SK-N-SH (cell line): ENCODE measurements at regions not wholly inside any gene's neighbourhood (a gene's known extent, or its start where the extent isn't known, plus 50 kb on each side); places are given as distances from the start of the nearest gene placed in this dataset.

Source experiments
- CTCF ChIA-PET: fragments of 300-600, 350-600 bp; formaldehyde crosslinking; extraction: SDS; loops from one replicate; lab custom pipeline; 2021; lab: Yijun Ruan, JAX
- POLR2A ChIA-PET: fragments of 350-600 bp; sonication (Branson Sonifier 250); formaldehyde crosslinking; extraction: SDS; loops from one replicate; lab custom pipeline; 2020; ENCODE audit warnings: antibody characterized with exemption, inconsistent platforms; lab: Yijun Ruan, JAX
- DNase-seq: peaks from one replicate; pipeline ENCODE4 v3.0.0; 2012
- H2AFZ ChIP-seq: fragments of 200-600 bp; sonication (generic); 2 replicates; pipeline ENCODE4 v1.8.1; 2016; ENCODE audit warnings: antibody characterized with exemption, mild to moderate bottlenecking, low read depth
- H3F3A ChIP-seq: fragments of 200-600 bp; sonication (generic); replicated peaks from 2 replicates; pipeline ENCODE3; 2016; ENCODE audit warnings: antibody characterized with exemption, mild to moderate bottlenecking; ENCODE audit not compliant: insufficient read depth
- H3K27ac ChIP-seq, 2 experiments: fragments of 200-500 bp in 1 of 2; fragments of 200-600 bp in 1 of 2; sonication (Bioruptor generic) in 1 of 2; sonication (generic), shearing (Covaris generic) in 1 of 2; 2 replicates each; pipeline versions ENCODE4 v1.5.1 to v1.6.1; 2014 to 2016; ENCODE audit warnings: low read depth in 2 of 2, inconsistent platforms in 1 of 2, low read length in 1 of 2, mild to moderate bottlenecking in 1 of 2, mixed read lengths in 1 of 2
- H3K27me3 ChIP-seq: fragments of 200-600 bp; sonication (generic), shearing (Covaris generic); 2 replicates; pipeline ENCODE4 v1.6.1; 2016; ENCODE audit warnings: mixed run types; ENCODE audit not compliant: insufficient read depth
- H3K36me3 ChIP-seq, 2 experiments: fragments of 200-500 bp in 1 of 2; fragments of 200-600 bp in 1 of 2; sonication (Bioruptor generic) in 1 of 2; sonication (generic) in 1 of 2; replicated peaks in 1 of 2; 2 replicates each; pipeline versions ENCODE3 to v1.5.1; 2014 to 2016; ENCODE audit warnings: low read length in 1 of 2, mild to moderate bottlenecking in 1 of 2; ENCODE audit not compliant: insufficient read depth in 2 of 2, control insufficient read depth in 1 of 2
- H3K4me1 ChIP-seq, 2 experiments: fragments of 200-500 bp in 1 of 2; fragments of 200-600 bp in 1 of 2; sonication (Bioruptor generic) in 1 of 2; sonication (generic), shearing (Covaris generic) in 1 of 2; 2 replicates each; pipeline versions ENCODE4 v1.5.1 to v1.6.1; 2014 to 2016; ENCODE audit warnings: low read depth in 1 of 2, low read length in 1 of 2, mixed run types in 1 of 2; ENCODE audit not compliant: insufficient read depth in 2 of 2, control insufficient read depth in 1 of 2
- H3K4me2 ChIP-seq: fragments of 200-600 bp; sonication (generic), shearing (Covaris generic); 2 replicates; pipeline ENCODE4 v1.6.1; 2017; ENCODE audit warnings: mixed run types
- H3K4me3 ChIP-seq, 2 experiments: fragments of 200-500 bp in 1 of 2; fragments of 200-600 bp in 1 of 2; sonication (Bioruptor generic) in 1 of 2; sonication (generic), shearing (Covaris generic) in 1 of 2; 2 replicates each; pipeline versions ENCODE4 v1.5.1 to v1.8.1; 2014 to 2016; ENCODE audit warnings: low read depth in 2 of 2, inconsistent platforms in 1 of 2, low read length in 1 of 2, mild to moderate bottlenecking in 1 of 2, mixed read lengths in 1 of 2, moderate library complexity in 1 of 2
- H3K79me2 ChIP-seq: fragments of 200-600 bp; sonication (generic); 2 replicates; pipeline ENCODE4 v1.8.1; 2017; ENCODE audit warnings: mild to moderate bottlenecking; ENCODE audit not compliant: insufficient read depth
- H3K9ac ChIP-seq: fragments of 200-600 bp; sonication (generic); 2 replicates; pipeline ENCODE4 v1.6.1; 2017; ENCODE audit warnings: mixed run types
- H3K9me2 ChIP-seq: fragments of 200-600 bp; sonication (generic); 2 replicates; pipeline ENCODE4 v1.6.1; 2017; ENCODE audit warnings: mixed run types
- H3K9me3 ChIP-seq: fragments of 200-600 bp; sonication (generic); 2 replicates; pipeline ENCODE4 v1.6.1; 2017; ENCODE audit warnings: mixed run types, mild to moderate bottlenecking, moderate library complexity
- H4K20me1 ChIP-seq: fragments of 200-600 bp; sonication (generic); 2 replicates; pipeline ENCODE4 v1.6.1; 2017; ENCODE audit warnings: mild to moderate bottlenecking, mixed run types; ENCODE audit not compliant: insufficient read depth
- ELF1 ChIP-seq: IDR thresholded peaks from 2 replicates; pipeline ENCODE4 v1.4.0; 2012
- EP300 ChIP-seq, 2 experiments: IDR thresholded peaks; 2 replicates each; pipeline versions ENCODE4 v1.4.0 to v1.6.1; 2012; ENCODE audit warnings: borderline replicate concordance in 1 of 2, low read depth in 1 of 2, low read length in 1 of 2
- FOSL2 ChIP-seq: IDR thresholded peaks from 2 replicates; pipeline ENCODE4 v1.4.0; 2012; ENCODE audit warnings: low read depth, mild to moderate bottlenecking, moderate library complexity, borderline replicate concordance
- FOXJ3 ChIP-seq: sonication (generic); formaldehyde crosslinking; IDR thresholded peaks from 2 replicates; pipeline ENCODE4 v1.5.1; 2020; ENCODE audit warnings: mild to moderate bottlenecking, missing genetic modification reagents
- GABPA ChIP-seq: IDR thresholded peaks from 2 replicates; pipeline ENCODE4 v1.4.0; 2012; ENCODE audit warnings: low read depth, mild to moderate bottlenecking
- GATA2 ChIP-seq: sonication (generic); formaldehyde crosslinking; IDR thresholded peaks from 2 replicates; pipeline ENCODE4 v1.5.0; 2020; ENCODE audit warnings: mild to moderate bottlenecking, missing genetic modification reagents
- MEF2A ChIP-seq: IDR thresholded peaks from 2 replicates; pipeline ENCODE4 v1.4.0; 2012; ENCODE audit warnings: low read depth, borderline replicate concordance
- MXI1 ChIP-seq: IDR thresholded peaks from 2 replicates; pipeline ENCODE4 v1.6.1; 2012; ENCODE audit warnings: mild to moderate bottlenecking, low read depth, low read length, improper control_type of control experiment
- NRF1 ChIP-seq: IDR thresholded peaks from 2 replicates; pipeline ENCODE4 v1.6.1; 2012; ENCODE audit warnings: low read depth, mild to moderate bottlenecking, low read length
- RAD21 ChIP-seq: IDR thresholded peaks from 2 replicates; pipeline ENCODE4 v1.6.1; 2012; ENCODE audit warnings: mild to moderate bottlenecking, low read length
- RCOR1 ChIP-seq: fragments of 150-350 bp; IDR thresholded peaks from 2 replicates; pipeline ENCODE4 v1.6.1; 2017; ENCODE audit warnings: antibody characterized with exemption, low read length
- REST ChIP-seq: IDR thresholded peaks from 2 replicates; pipeline ENCODE4 v1.6.1; 2012; ENCODE audit warnings: mild to moderate bottlenecking, low read depth, low read length, moderate library complexity
- RFX5 ChIP-seq: IDR thresholded peaks from 2 replicates; pipeline ENCODE4 v1.6.1; 2012; ENCODE audit warnings: mild to moderate bottlenecking, improper control_type of control experiment, low read length
- RXRA ChIP-seq: IDR thresholded peaks from 2 replicates; pipeline ENCODE4 v1.4.0; 2012; ENCODE audit warnings: low read depth, mild to moderate bottlenecking, borderline replicate concordance
- SMC3 ChIP-seq: IDR thresholded peaks from 2 replicates; pipeline ENCODE4 v1.6.1; 2012; ENCODE audit warnings: low read depth, low read length, improper control_type of control experiment
- TCF12 ChIP-seq: IDR thresholded peaks from 2 replicates; pipeline ENCODE4 v1.4.0; 2012
- TEAD4 ChIP-seq: IDR thresholded peaks from 2 replicates; pipeline ENCODE4 v1.4.0; 2012; ENCODE audit warnings: mild to moderate bottlenecking, borderline replicate concordance; ENCODE audit not compliant: insufficient read depth
- YY1 ChIP-seq: IDR thresholded peaks from 2 replicates; pipeline ENCODE4 v1.4.0; 2012; ENCODE audit warnings: low read depth, mild to moderate bottlenecking
- WGBS: methylation state at CpG from one replicate; pipeline ENCODE4 v1.1.6; 2017; ENCODE audit warnings: low lambda C conversion rate; 5-methylcytosine and 5-hydroxymethylcytosine counted together
- TF ChIP-seq, protein P1 (sequence below): fragments of 150-350 bp; IDR thresholded peaks from 2 replicates; pipeline ENCODE4 v1.6.1; 2016; ENCODE audit warnings: mild to moderate bottlenecking, low read depth, low read length
- TF ChIP-seq, protein P2 (sequence below): fragments of 150-350 bp; IDR thresholded peaks from 2 replicates; pipeline ENCODE4 v1.6.1; 2017; ENCODE audit warnings: antibody characterized with exemption, low read length, low read depth, borderline replicate concordance
- TF ChIP-seq, protein P3 (sequence below): IDR thresholded peaks from 2 replicates; pipeline ENCODE4 v1.4.0; 2012; ENCODE audit warnings: low read depth, borderline replicate concordance
- TF ChIP-seq, protein P4 (sequence below): IDR thresholded peaks from 2 replicates; pipeline ENCODE4 v1.4.0; 2012; ENCODE audit warnings: low read depth, borderline replicate concordance
- TF ChIP-seq, protein P5 (sequence below): IDR thresholded peaks from 2 replicates; pipeline ENCODE4 v1.4.0; 2012; ENCODE audit warnings: low read depth

DNA sequence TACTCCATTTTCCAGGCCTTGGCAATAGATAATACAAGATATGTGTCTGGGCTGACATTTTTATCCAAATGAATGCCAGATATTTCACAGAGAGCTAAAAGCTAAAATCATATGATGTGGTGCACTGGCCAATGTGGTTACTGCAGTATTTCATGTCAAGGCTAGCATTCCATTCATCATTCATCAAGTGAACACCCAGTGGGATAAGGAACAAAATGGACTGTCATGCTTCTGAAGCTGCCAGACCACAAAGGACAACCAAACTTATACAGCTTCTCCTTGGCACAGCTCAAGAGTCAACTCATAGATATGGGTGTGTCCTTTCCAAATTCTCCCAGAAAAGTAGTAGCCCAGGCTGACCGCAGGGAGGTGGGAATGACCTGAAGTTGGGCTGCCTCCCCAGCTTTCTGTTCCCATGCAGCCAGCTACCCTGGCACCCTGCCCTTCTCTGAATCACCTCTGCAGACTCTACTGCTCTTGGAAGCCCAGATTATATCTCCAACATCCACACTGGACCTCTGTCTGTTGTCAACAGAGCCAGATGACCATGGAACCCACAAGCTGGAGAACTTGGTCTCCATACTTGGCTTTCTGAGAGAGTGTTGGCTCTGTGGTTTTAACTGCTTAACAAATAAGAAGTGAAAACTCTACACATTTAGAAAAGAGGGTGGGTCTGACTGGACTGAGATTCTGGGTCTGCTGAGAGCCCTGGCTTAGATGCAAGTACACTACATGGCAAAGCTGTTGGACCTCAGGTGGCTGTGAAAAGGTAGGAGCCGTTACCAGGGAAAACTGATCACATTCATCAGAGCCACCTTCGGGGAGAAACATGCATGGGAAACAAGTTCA lies 122.8 kb downstream of the ALDH8A1 start:
- no peaks in the 10 kb centered on the region for H3K9me2 ChIP-seq
- H3K9me3 ChIP-seq: no peaks in the 10 kb centered on the region
- H3K27ac ChIP-seq: peak overlapping the region; percentile 35 to 66; a peak in 3 of 4 replicates
- H3K4me1 ChIP-seq: peaks cover 4 to 5% of the 10 kb centered on the region in 2 experiments; a peak in 3 of 4 replicates
- ChIA-PET CTCF (interaction anchor here (1.0 to 5.9 kb wide), 5 partner anchors 55 to 666 kb away, joined by 3 to 47 read pairs (median 8); no protein-coding TSS in a partner anchor), POLR2A (no interaction called here)
- H3F3A ChIP-seq: peaks cover 11% of the 10 kb centered on the region
- no peak overlapping the region for H2AFZ ChIP-seq
- 77% methylated on average over 3 of the region's 3 CpGs for WGBS
- no peaks in the 10 kb centered on the region for H3K27me3 ChIP-seq
- H3K4me3 ChIP-seq: no peak overlapping the region
- H3K4me2 ChIP-seq: no peak overlapping the region
- H3K79me2 ChIP-seq: no peaks in the 10 kb centered on the region
- H3K9ac ChIP-seq: no peak overlapping the region
- H3K36me3 ChIP-seq: no peaks in the 10 kb centered on the region
- DNase-seq: no peak
- H4K20me1 ChIP-seq: no peaks in the 10 kb centered on the region
- TF ChIP-seq MEF2A (no peak), TCF12 (peak; percentile 84), RAD21 (no peak), RCOR1 (no peak), ELF1 (no peak), GATA2 (no peak), MXI1 (no peak), SMC3 (no peak), YY1 (no peak), FOSL2 (peak; percentile 37; the same call in 1 of the 2 replicates), EP300 (IDR thresholded peaks at IDR 0.05; ENCODE audit: borderline replicate concordance in 1 of 2, low read depth in 1 of 2, low read length in 1 of 2) (peak in 1 of 2 experiments; percentile 55; a peak in 2 of 4 replicates), FOXJ3 (CRISPR knock-in tag) (no peak), RXRA (no peak), RFX5 (no peak), TEAD4 (peak; percentile 58; the same call in 1 of the 2 replicates), GABPA (no peak), REST (no peak), NRF1 (no peak)
- TF ChIP-seq, protein P1, sequence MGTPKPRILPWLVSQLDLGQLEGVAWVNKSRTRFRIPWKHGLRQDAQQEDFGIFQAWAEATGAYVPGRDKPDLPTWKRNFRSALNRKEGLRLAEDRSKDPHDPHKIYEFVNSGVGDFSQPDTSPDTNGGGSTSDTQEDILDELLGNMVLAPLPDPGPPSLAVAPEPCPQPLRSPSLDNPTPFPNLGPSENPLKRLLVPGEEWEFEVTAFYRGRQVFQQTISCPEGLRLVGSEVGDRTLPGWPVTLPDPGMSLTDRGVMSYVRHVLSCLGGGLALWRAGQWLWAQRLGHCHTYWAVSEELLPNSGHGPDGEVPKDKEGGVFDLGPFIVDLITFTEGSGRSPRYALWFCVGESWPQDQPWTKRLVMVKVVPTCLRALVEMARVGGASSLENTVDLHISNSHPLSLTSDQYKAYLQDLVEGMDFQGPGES: no peak
- TF ChIP-seq, protein P2, sequence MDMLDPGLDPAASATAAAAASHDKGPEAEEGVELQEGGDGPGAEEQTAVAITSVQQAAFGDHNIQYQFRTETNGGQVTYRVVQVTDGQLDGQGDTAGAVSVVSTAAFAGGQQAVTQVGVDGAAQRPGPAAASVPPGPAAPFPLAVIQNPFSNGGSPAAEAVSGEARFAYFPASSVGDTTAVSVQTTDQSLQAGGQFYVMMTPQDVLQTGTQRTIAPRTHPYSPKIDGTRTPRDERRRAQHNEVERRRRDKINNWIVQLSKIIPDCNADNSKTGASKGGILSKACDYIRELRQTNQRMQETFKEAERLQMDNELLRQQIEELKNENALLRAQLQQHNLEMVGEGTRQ: no peak
- TF ChIP-seq, protein P3, sequence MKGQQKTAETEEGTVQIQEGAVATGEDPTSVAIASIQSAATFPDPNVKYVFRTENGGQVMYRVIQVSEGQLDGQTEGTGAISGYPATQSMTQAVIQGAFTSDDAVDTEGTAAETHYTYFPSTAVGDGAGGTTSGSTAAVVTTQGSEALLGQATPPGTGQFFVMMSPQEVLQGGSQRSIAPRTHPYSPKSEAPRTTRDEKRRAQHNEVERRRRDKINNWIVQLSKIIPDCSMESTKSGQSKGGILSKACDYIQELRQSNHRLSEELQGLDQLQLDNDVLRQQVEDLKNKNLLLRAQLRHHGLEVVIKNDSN: no peak
- TF ChIP-seq, protein P4, sequence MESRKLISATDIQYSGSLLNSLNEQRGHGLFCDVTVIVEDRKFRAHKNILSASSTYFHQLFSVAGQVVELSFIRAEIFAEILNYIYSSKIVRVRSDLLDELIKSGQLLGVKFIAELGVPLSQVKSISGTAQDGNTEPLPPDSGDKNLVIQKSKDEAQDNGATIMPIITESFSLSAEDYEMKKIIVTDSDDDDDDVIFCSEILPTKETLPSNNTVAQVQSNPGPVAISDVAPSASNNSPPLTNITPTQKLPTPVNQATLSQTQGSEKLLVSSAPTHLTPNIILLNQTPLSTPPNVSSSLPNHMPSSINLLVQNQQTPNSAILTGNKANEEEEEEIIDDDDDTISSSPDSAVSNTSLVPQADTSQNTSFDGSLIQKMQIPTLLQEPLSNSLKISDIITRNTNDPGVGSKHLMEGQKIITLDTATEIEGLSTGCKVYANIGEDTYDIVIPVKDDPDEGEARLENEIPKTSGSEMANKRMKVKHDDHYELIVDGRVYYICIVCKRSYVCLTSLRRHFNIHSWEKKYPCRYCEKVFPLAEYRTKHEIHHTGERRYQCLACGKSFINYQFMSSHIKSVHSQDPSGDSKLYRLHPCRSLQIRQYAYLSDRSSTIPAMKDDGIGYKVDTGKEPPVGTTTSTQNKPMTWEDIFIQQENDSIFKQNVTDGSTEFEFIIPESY: no peak
- TF ChIP-seq, protein P5, sequence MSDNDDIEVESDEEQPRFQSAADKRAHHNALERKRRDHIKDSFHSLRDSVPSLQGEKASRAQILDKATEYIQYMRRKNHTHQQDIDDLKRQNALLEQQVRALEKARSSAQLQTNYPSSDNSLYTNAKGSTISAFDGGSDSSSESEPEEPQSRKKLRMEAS: no peak; the same call in none of the 2 replicates
